NCI-H524 treated with DMSO at 0.1 percent for 48 hours (cell line): ENCODE measurements at regions not wholly inside any gene's neighbourhood (a gene's known extent, or its start where the extent isn't known, plus 50 kb on each side); places are given as distances from the start of the nearest gene placed in this dataset.
"Not testable (repeated sequence)": the region's sequence is repeated elsewhere in the genome, so short reads cannot be mapped to it uniquely, and the experiment has no call there.

Experiments used
- DNase-seq: peaks from one replicate; lab custom pipeline; 2025; lab: John Stamatoyannopoulos, UW

DNA sequence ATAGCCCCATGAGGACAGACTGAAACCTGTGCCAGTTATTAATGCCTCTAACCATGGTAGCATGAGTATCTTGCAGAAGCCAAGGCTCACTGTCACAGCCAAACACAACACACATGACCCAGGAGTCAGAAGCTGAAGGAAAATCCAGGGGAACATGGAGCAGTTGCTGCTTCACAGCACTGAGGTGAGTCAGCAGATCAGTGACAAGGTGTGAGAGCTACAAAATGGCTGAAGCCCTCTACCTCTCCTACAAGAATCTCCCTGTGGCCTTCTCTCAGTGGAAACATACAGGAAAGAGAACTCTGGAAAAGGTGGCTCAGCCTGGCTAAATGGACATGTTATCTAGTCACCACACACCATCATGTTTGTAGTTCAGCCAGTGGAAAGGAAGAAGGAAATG is 93.5 kb downstream of the NAB1 start:
- no peak for DNase-seq

DNA sequence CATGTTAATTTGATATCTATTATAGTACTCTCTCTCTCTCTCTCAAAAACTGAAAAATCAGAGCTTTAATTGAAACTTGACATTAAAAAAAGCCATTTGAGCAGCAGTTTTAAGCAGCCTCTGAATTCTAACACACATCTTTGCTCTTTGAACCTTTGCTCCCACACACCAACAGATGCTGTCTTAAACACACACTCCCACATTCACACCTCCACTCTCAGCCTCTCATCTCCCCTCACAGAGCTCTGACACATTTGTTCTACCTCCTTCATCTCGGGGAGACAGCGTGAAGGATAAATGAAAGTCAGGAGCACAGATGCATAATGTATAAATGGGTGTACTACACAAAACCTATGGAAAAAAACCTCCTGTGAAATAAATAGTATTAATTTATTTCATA is 95.2 kb downstream of the NAB1 start:
- no peak for DNase-seq

DNA sequence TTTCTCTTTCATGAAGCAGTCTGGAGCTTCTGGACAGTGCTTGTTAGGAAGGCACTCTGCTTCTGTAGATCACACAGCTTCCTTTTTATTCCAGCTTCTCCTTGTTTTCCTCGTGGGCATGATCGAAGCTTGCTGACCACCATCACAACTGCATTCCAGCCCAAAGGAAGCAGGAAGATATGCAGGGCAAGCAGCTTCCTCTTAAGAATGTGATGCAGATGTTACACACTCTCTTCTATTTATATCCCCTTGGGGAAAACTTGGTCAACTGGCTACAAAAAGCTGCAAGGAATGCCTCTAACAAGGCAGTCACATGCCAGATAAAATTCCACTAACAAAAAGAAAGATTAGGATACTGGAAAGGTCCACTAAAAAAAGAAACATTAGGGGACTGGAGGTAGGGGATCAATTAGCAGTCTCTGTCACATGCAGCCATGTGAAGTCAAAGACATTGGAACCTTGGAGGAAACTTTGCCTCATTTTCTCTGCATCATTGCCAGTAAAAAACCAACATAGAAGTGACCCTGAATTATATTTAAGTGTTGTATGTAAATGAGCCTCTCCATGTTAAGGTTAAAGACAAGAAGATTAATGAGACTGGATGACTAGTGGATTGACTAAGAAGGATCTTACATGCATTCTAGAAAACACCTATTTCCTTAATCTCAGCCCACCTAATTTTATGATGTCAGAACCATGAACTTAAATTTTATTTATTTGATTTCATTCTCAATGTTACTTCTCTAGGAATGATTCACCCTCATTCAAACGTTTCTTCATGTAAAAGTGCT is 98.3 kb downstream of the NAB1 start:
- no peak for DNase-seq

DNA sequence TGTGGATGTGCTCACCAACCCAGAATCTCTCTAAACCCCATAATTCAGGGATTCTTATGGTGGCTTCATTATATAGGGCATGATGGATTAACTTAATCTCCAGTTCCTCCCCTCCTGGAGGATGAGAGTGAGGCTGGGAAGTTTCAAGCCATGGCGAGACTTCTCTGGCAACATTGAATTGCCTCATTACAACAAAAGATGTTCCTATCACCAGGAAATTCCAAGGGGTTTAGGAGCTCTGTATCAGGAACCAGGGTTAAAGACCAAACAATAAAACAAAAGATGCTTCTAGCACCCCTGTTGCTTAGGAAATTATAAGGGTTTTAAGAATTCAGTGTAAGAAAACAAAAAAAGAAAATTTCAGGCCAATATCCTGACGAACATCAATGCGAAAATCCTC is 100.1 kb downstream of the NAB1 start:
- DNase-seq, result no peak

DNA sequence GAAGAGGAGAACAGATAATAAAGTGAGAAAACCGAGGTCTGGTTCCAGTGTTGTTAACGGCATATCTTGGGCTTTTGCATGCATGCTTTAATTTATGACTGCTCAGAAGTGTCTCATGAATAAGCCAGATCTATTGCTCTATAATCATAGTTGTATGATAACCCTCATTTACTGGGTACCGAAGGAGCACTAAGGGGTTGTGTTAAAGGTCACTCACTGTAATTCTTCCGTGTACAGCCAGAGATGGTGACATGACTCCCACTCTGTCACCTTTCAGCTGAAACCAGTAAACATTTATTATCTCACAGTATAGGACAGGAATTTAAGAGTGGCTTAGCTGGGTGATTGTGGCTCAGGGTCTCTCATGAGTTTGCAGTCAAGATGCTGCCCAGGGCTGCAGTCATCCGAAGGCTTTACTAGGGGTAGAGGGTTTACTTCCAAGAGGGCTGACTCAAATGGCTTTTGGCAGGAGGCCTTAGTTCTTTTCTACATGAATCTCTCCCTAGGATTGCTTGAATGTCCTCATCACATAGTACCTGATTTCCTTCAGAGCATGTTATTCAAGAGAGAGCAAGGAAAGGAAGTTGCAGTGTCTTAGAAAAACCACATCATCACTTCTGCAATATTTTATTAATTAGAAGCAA is 107.0 kb downstream of the NAB1 start:
- DNase-seq, result no peak

DNA sequence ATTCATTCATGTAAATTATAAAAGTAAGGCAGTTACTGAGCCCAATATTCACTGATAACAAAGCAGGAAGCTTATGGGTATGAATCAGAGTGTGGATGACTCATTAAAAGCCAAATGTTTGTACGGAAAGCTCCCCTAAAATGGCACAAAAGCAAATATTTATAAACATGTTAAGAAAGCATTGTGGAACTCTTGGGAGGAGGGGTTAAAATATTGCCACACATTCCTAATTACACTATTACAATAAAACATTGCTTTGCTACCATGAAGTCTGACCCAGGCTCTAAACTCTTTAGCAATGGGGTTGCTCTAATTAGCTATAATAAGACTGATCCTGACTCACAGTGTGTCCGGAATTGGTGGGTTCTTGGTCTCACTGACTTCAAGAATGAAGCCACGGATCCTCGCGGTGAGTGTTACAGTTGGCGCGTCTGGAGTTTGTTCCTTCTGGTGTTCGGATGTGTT is 110.9 kb downstream of the NAB1 start:
- no peak for DNase-seq

DNA sequence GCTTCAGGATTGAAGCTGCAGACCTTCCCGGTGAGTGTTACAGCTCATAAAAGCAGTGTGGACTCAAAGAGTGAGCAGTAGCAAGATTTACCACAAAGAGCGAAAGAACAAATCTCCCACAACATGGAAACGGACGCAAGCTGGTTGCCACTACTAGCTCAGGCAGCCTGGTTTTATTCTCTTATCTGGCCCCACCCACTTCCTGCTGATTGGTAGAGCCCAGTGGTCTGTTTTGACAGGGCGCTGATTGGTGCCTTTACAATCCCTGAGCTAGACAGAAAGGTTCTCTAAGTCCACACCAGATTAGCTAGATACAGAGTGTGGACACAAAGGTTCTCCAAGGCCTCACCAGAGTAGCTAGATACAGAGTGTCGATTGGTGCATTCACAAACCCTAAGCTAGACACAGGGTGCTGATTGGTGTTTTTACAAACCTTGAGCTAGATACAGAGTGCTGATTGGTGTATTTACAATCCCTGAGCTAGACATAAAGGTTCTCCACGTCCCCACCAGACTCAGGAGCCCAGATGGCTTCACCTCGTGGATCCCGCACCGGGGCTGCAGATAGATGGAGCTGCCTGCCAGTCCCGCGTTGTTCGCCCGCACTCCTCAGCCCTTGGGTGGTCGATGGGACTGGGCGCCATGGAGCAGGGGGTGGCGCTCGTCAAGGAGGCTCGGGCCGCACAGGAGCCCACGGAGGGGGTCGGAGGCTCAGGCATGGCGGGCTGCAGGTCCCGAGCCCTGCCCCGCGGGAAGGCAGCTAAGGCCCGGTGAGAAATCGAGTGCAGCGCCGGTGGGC is 111.7 kb downstream of the NAB1 start:
- DNase-seq, result not testable (repeated sequence)

DNA sequence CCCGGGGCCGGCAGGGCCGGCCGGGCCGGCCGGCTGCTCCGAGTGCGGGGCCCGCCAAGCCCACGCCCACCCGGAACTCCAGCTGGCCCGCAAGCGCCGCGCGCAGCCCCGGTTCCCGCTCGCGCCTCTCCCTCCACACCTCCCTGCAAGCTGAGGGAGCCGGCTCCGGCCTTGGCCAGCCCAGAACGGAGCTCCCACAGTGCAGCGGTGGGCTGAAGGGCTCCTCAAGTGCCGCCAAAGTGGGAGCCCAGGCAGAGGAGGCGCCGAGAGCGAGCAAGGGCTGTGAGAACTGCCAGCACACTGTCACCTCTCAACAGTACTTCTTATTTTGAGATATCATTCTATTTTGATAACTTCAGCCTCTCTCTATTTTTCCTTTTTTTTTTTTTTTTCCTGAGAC is 112.3 kb downstream of the NAB1 start:
- DNase-seq, result not testable (repeated sequence)

DNA sequence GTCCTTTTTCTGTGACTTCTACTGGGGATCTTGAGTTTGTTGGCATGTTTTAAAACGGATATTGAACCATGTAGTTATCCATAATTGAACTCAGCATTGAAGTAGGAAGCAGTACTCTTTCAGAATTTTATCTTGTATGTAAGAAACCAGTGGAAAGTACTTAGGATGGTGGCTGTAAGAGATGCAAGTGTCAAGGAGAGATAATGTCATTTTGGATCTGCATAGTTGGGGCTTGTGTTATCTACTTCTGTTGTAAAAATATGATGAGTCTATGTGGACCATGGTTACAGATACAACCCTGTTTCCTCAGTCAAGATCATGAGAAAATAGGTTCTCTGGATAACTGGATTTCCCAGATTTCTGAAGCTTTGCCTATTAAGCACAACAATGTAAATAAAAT is 113.7 kb downstream of the NAB1 start:
- DNase-seq, result no peak

DNA sequence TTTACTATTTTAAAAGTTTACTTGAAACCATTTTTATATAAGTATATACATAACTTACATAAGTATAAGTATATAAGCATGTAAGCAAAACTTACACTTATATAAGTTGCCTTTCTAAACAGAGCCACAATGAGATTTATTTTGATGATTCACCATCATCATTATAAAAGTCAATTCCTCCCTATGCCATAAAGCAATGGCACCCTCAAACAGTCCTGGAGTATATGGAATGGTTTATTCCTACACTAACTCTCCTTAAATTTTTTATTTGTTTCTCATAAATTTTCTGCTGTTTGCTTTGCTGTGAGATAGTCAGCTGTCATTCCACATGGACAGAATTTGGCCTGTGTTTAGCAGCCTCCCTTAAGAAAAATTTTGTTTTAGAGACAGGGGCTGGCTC is 114.2 kb downstream of the NAB1 start:
- DNase-seq, result no peak

DNA sequence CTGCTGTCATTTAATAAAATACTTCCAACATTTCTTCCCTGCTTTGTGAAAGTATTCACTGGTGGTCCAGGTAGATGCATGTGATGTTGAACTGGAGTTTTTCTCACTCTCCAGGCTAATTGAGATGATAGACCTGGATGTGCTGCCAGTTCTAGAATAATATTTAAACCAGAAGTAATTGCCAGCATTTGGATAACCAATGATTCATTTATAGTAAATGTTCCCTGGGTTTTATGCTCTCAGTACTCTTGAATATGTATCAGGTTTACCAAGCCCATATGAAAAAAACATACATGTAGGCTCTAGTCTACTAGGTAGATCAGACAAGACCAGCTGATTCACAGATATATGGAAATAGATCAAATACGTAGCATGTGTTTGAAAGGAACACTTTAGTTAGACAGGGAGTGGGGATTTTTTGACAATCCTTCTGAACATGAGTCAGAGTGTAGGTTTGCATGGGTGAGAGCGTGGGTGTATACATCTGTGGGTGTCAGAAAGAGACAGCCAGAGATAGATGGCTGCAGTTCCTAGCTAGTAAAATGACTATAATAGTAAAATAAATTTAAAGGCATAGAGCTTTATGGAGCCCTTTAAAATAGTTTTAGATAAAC is 115.1 kb downstream of the NAB1 start:
- no peak for DNase-seq

DNA sequence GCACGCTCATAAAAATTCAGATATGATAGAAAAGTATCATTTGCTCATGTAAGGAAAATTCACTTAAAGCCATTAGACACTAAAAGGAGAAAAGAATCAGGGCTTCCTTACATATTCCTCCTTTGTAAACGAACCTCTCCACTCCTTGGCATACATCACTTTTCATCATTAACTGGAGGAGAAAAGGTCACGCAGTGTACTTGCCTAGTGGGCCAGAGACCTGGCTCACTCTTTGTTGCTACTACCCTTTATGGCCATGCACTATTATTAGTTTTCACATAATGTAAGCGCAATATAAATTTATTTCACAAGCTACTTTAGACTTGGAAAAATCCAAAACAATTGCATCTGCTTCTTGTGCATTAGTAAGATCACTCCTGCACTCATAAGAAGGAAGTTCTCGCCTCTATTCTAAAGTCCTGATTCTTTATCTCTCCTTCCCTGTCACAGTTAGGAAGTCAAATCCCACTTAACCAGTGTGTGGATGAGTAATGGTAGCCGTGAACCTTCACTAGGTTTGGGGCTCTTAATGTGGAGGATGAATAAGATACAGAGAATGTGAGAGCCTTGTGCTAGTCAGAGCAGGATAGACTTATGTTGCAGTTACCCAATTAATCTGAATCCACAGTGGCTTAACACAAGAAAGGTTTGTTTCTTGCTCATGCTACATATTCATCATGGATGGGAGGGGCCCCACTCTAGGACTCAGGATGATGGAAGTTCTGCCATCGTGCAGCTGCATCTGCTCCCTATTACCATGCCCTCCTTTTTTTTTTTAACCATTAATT is 115.0 kb upstream of the GLS start:
- DNase-seq, result no peak

DNA sequence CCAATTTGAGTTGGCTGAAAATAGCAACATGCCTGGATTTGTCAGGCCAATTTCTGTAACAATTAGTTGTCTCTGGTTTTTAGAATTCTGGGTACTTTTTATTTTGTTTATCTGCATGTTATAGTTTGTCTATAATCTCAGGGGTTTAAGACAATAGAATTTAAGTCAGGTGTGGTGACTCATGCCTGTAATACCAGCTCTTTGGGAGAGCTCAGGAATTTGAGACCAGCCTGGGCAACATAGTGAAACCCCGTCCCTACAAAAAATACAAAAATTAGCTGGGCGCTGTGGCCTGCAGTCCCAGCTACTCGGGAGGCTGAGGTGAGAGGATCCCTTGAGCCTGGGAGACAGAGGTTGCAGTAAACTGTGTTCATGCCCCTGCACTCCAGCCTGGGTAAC is 114.4 kb upstream of the GLS start:
- no peak for DNase-seq

DNA sequence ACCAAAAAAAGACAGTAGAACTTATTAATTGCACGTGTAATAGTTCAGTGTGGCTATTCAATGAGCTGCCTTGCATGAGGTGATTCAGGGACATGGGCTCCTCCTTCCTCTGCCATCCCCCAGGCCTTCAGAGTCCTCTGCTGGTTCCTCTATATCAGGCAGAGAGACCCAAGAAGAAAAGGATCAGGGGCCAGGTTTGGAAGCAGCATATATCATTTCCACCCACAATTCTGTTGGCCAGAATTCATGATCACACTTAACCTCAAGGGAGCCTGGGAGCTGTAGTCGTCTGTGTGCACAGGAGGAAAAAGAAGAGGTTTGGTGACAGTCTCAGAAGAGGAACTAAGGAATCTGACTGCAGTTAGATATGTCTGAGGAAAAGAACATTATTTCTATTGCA is 114.0 kb upstream of the GLS start:
- DNase-seq, result no peak

DNA sequence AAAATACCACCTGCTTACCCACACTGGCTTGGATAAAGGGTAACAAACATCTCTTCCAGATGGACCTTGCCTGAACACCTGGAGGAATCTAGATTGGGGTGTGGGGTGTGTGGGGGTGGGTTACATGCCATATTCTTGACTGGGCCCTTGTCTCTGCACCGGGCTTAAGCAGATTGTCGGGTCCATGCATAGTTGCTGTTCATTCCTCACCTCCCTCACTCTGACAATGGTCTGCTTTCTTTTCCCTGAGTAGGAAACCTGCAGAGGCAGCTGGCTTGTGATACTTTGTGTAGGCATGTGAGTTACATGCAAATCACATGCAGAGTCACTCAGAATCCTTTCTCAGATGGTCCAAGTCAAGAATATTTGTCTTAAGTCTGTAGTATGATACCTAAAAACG is 112.8 kb upstream of the GLS start:
- no peak for DNase-seq

DNA sequence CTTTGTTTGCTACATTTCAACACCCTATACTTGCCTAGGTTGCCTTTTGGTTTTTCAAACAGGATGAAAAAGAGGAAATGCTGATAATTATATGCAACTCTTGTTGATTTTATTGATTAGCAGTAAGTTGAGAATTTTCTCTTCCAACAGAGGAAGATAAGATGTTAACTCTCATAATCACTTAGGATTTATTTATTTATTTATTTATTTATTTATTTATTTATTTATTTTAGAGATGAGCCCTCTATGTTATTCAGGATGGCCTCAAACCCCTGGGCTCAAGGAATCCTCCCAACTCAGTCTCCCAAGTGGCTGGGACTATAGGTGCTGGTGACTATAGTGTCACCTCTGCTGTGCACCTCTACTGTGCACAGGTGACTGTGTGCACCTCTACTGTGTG is 111.4 kb upstream of the GLS start:
- DNase-seq, result no peak

DNA sequence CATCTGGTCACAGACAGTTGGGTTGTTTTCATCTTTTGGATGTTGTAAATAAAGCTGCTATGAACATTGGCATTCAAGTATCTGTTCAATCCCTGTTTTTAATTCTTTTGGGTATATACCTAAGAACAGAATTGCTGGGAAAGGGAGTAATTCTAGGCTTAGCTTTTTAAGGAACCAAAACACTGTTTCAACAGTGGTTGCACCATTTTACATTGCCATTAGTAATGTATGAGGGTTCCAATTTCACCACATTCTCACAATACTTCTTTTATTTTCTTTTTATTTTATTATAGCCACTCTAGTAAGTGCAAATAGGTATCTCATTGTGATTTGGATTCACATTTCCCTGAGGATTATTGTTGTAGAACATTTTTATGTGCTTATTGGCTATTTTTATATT is 108.9 kb upstream of the GLS start:
- no peak for DNase-seq

DNA sequence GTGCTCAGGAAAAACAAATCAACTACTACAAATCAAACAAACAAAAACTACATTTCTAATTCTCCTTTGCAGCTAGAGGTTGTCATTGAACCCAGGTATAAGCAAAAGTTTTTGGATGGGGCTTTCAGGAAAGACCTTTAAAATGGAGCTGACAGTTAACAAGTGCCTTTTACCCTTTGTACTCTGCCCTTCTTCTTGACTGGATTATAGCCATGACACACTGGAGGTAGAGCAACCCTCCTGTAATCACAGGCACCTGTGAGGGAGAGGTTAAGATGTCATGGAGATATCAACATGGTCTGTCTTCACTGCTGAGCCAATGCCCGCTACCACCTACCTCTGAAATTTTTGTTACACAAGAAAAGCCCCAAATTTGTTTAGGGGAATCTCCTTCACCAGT is 100.0 kb upstream of the GLS start:
- DNase-seq, result no peak

DNA sequence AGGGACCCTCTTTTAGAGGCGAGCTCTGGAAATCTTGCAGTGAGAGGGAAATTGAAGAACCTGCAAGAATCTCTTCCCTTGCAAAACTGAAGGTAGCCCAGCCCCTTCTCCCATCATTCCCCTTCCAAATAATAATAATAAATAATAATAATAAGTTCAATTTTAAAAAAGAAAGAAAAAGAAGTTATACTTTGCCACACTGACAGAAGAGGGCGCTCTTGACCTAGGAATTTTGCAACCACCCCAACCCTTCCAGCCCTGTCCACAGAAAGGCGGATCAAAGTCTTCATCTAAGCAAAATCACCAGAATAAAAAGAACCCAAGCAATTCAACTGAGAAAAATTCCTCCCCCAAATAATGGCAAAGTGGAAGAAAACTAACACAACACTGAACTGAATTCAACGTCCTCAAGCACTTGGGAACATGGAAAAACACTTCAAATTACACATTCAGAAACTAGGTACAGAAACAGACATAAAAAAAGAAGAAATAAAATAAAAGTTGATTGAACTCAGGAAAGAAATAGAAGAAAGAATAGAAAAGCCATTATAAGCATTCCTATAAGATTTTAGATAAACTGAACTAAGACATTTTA is 98.9 kb upstream of the GLS start:
- DNase-seq, result no peak

DNA sequence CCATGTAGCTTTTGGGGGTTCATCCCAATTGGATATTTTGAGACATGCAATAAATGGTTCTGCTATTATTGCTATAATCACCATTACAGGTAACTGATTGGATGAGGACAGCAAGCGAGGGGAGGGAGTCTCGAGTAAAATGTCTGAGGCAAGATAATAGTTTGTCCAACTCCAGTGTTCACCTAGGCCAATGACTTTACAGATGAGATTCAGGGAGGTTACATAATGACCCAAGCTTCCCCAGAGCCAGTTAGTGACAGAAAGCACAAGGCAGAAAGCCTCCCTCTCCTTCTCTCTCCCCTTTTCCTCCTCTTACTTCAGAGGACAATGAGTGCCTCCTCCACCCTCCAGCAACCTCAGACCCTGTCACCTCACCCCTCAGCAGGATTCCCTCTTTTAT is 98.4 kb upstream of the GLS start:
- DNase-seq, result no peak

DNA sequence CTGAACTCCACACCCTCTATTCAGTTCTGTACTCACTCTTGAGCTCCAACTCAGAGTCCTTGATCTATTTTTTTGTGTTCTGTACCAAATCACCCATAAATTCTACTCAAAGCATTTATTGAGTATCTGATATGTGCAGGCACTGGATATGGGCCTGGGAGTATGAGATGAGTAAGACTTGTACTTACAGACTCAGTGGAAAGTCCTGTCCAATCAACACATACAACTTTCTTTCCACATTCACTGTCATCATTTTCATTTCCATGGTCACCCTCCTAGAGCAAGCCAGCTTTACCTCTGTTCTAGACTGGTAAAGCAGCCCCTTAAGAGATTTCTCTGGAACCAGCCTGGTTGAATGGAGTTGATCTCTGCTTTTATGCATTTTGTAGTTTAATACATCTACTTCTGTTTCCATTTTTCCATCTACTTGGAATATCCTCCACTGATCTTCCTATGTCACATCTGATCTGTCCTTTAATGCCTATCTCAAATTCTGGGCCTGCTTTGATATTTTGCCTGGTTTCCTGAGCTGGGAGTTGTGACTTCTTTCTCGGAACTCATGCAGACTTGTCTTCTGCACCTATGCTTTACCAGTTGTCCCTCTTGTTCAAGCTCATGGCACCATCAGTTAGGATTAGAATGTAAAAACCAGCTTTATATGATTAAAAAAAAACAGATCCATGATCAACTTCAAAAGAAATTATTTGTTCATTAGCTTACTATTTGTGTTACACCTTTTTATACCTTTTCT is 96.9 kb upstream of the GLS start:
- no peak for DNase-seq
